ENCODE measurements at regions not wholly inside any gene's neighbourhood (a gene's known extent, or its start where the extent isn't known, plus 50 kb on each side); places are given as distances from the start of the nearest gene placed in this dataset.
"Not testable (repeated sequence)": the region's sequence is repeated elsewhere in the genome, so short reads cannot be mapped to it uniquely, and the experiment has no call there.

GRCh38 chr2:238716585-238716984 is 131.3 kb upstream of the TWIST2 start:
- no peak for DNase-seq (ENCODE audit: low read depth, low spot score)
- TF ChIP-seq, protein P1, sequence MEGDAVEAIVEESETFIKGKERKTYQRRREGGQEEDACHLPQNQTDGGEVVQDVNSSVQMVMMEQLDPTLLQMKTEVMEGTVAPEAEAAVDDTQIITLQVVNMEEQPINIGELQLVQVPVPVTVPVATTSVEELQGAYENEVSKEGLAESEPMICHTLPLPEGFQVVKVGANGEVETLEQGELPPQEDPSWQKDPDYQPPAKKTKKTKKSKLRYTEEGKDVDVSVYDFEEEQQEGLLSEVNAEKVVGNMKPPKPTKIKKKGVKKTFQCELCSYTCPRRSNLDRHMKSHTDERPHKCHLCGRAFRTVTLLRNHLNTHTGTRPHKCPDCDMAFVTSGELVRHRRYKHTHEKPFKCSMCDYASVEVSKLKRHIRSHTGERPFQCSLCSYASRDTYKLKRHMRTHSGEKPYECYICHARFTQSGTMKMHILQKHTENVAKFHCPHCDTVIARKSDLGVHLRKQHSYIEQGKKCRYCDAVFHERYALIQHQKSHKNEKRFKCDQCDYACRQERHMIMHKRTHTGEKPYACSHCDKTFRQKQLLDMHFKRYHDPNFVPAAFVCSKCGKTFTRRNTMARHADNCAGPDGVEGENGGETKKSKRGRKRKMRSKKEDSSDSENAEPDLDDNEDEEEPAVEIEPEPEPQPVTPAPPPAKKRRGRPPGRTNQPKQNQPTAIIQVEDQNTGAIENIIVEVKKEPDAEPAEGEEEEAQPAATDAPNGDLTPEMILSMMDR (IDR thresholded peaks at IDR 0.05; ENCODE audit: insufficient read depth, low read length, missing control alignments): no peak
- ChIA-PET POLR2A (no interaction called here), CTCF (interaction anchor here (1.3 kb wide), 1 partner anchor 67 kb away, joined by 3 read pairs; no protein-coding TSS in a partner anchor)
- H3K4me3 ChIP-seq (ENCODE audit: low read depth, low read length): no peak overlapping the region

DNA sequence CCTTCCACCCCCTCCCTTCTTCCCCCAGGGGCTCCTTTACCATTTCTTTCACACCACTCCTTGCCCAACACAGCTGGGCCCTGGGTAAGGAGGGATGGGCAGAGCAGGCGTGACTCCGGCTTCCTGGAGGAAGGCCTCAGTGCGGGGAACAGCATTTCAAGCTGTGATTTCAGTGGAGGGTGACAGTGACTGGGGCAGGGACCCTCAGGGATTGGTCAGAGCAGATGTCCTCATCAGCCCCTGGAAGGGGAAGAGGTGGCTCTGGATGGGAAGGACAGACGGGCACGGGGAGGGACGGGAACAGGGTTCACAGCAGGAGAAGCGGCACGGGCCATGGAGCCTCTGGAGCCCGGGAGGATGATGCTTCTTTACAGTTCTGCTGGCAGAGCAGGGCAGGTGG is 130.8 kb upstream of the TWIST2 start:
- no peak for DNase-seq (ENCODE audit: low read depth, low spot score)
- TF ChIP-seq, protein P1 (IDR thresholded peaks at IDR 0.05; ENCODE audit: insufficient read depth, low read length, missing control alignments): no peak
- no peak overlapping the region for H3K4me3 ChIP-seq (ENCODE audit: low read depth, low read length)
- ChIA-PET CTCF (interaction anchor here (1.3 kb wide), 1 partner anchor 67 kb away, joined by 3 read pairs; no protein-coding TSS in a partner anchor), POLR2A (no interaction called here)

GRCh38 chr2:238719641-238720040 is 128.2 kb upstream of the TWIST2 start:
- ChIA-PET CTCF (interaction anchor here (0.8 to 2.7 kb wide), 4 partner anchors 9 to 71 kb away, joined by 3 to 12 read pairs (median 8); no protein-coding TSS in a partner anchor), POLR2A (no interaction called here)
- DNase-seq (ENCODE audit: low read depth, low spot score): no peak

DNA sequence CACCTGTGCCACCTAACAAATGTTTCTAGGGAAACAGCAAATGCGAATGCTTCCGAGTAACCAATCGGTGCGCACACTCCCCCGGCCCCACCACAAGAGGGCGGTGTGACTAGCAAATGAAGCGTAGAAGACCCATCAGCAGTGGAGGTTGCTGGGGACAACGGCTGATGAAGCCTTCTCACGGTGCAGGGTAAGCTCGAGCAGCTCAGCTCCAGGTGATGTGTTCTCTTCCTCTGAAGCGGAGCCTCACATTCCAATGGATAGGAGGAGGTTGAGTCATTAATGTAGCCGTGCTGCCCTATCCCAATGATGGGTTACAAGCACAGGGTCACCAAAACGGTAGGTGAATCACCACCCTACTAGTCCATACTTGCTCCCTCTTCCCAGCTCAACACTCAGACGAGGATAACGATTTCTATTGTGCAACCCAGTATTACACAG is 127.6 kb upstream of the TWIST2 start:
- no peak overlapping the region for H3K4me3 ChIP-seq (ENCODE audit: low read depth, low read length)
- POLR2A ChIA-PET: no interaction called here
- CTCF ChIA-PET: interaction anchor here (1.0 to 2.7 kb wide), 4 partner anchors 8 to 71 kb away, joined by 3 to 12 read pairs (median 6); no protein-coding TSS in a partner anchor
- no peak for DNase-seq (ENCODE audit: low read depth, low spot score)
- TF ChIP-seq, protein P1 (IDR thresholded peaks at IDR 0.05; ENCODE audit: insufficient read depth, low read length, missing control alignments): peak; percentile 68

More at GRCh38 chr2:238719641-238720040, 128.2 kb upstream of the TWIST2 start:
- TF ChIP-seq, protein P1 (IDR thresholded peaks at IDR 0.05; ENCODE audit: insufficient read depth, low read length, missing control alignments): no peak
- no peak overlapping the region for H3K4me3 ChIP-seq (ENCODE audit: low read depth, low read length)

DNA sequence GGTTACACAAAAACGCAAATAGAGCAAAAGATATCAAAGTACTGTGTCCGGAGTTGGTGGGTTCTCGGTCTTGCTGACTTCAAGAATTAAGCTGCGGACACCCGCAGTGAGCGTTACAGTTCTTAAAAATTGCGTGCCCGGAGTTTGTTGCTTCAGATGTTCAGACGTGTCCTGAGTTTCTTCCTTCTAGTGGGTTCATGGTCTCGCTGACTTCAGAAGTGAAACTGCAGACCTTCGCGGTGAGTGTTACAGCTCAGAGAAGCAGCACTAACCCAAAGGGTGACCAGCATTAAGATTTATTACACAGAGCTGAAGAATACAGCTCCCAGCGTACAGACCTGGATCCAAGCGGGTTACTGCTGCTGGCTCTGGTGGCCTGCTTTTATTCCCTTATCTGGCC is 125.7 kb upstream of the TWIST2 start:
- TF ChIP-seq, protein P1 (IDR thresholded peaks at IDR 0.05; ENCODE audit: insufficient read depth, low read length, missing control alignments): no peak
- ChIA-PET POLR2A (no interaction called here), CTCF (interaction anchor here (0.7 to 1.6 kb wide), 2 partner anchors 63 to 817 kb away, joined by 3 to 9 read pairs; no protein-coding TSS in a partner anchor)
- H3K4me3 ChIP-seq (ENCODE audit: low read depth, low read length): no peak overlapping the region
- no peak for DNase-seq (ENCODE audit: low read depth, low spot score)

DNA sequence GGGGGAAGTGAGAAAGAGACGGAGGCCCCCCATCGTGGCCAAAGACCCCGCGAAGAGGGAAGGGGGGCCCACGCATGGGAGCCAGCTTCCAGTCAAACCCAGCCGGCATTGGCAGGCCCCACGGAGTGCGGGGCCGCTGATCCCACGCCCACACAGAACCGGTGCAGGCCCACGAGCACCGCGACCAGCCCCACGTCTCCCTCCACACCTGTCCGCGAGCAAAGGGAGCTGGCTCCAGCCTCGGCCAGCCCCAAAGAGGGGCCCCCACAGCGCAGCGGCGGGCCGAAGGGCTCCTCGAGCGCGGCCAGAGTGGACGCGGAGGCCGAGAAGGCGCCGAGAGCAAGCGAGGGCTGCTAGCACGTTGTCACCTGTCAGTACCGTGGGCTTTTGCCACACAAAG is 125.0 kb upstream of the TWIST2 start:
- TF ChIP-seq, protein P1 (IDR thresholded peaks at IDR 0.05; ENCODE audit: insufficient read depth, low read length, missing control alignments): no peak
- DNase-seq (ENCODE audit: low read depth, low spot score): no peak
- ChIA-PET POLR2A (no interaction called here), CTCF (interaction anchor here (1.6 kb wide), 1 partner anchor 63 kb away, joined by 9 read pairs; no protein-coding TSS in a partner anchor)
- no peak overlapping the region for H3K4me3 ChIP-seq (ENCODE audit: low read depth, low read length)

DNA sequence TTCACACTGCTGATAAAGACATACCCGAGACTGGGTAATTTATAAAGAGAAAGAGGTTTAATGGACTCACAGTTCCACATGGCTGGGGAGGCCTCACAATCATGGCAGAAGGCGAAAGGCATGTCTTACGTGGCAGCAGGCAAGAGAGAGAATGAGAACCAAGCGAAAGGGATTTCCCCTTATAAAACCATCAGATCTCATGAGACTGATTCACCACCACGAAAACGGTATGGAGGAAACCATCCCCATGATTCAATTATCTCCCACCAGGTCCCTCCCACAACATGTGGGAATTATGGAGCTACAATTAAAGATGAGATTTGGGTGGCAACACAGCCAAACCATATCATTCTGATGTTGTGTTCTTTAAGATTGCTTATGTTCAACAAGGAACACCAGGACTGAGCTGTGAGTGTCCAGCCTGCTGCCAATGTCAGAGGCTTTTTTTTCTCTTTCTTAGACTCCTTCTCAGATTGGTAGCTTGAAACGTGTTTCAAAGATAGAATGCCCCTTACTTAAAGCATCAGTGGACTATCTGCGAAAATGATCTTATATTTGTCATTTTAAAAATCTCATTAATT is 124.1 kb upstream of the TWIST2 start:
- POLR2A ChIA-PET; H3K4me3 ChIP-seq (ENCODE audit: low read depth, low read length); DNase-seq (ENCODE audit: low read depth, low spot score); CTCF ChIA-PET: not testable (repeated sequence)
